ENCODE measurements at regions not wholly inside any gene's neighbourhood (a gene's known extent, or its start where the extent isn't known, plus 50 kb on each side); places are given as distances from the start of the nearest gene placed in this dataset.

DNA sequence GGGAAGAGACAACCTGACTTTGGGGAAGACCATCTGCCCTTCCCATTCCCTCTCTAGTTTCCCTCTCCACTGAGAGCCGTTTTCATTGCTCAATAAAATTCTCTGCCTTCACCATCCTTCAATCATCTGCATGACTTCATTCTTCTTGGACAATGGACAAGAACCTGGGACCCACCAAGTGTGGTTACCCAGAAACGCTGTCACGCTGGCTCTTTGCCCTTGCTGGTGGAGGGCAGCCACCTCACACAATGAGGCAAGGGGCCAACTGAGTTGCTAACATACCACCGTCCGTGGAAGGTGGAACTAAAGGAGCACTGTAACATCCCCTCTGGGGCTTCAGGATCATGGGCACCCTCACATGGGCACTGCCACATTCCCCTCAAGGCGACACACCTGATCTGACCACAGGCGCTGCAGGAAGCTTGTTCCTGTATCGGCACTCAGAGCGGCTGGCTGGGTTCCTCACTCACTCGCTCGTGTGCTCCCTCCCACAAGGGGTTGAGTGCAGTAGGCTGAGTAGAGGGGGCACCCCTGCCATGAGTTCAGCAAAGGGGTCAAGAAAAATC lies 652.4 kb downstream of the PLPP3 start (continued):
- TF ChIP-seq, protein P1, sequence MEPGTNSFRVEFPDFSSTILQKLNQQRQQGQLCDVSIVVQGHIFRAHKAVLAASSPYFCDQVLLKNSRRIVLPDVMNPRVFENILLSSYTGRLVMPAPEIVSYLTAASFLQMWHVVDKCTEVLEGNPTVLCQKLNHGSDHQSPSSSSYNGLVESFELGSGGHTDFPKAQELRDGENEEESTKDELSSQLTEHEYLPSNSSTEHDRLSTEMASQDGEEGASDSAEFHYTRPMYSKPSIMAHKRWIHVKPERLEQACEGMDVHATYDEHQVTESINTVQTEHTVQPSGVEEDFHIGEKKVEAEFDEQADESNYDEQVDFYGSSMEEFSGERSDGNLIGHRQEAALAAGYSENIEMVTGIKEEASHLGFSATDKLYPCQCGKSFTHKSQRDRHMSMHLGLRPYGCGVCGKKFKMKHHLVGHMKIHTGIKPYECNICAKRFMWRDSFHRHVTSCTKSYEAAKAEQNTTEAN (CRISPR knock-in tag; IDR thresholded peaks at IDR 0.05): no peak
- no peak for TF ChIP-seq JAZF1 (CRISPR knock-in tag; IDR thresholded peaks at IDR 0.05)
- no peak for TF ChIP-seq GABPB1 (CRISPR knock-in tag; IDR thresholded peaks at IDR 0.05)
- TF ChIP-seq MXD4 (CRISPR knock-in tag; IDR thresholded peaks at IDR 0.05; ENCODE audit: borderline replicate concordance): no peak
- TF ChIP-seq, protein P2, sequence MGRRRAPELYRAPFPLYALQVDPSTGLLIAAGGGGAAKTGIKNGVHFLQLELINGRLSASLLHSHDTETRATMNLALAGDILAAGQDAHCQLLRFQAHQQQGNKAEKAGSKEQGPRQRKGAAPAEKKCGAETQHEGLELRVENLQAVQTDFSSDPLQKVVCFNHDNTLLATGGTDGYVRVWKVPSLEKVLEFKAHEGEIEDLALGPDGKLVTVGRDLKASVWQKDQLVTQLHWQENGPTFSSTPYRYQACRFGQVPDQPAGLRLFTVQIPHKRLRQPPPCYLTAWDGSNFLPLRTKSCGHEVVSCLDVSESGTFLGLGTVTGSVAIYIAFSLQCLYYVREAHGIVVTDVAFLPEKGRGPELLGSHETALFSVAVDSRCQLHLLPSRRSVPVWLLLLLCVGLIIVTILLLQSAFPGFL (CRISPR knock-in tag; IDR thresholded peaks at IDR 0.05; ENCODE audit: borderline replicate concordance): no peak
- no peak for TF ChIP-seq FOXK1 (CRISPR knock-in tag; IDR thresholded peaks at IDR 0.05)
- TF ChIP-seq CBFB (CRISPR knock-in tag; IDR thresholded peaks at IDR 0.05; ENCODE audit: low read depth): no peak
- TF ChIP-seq, protein P3, sequence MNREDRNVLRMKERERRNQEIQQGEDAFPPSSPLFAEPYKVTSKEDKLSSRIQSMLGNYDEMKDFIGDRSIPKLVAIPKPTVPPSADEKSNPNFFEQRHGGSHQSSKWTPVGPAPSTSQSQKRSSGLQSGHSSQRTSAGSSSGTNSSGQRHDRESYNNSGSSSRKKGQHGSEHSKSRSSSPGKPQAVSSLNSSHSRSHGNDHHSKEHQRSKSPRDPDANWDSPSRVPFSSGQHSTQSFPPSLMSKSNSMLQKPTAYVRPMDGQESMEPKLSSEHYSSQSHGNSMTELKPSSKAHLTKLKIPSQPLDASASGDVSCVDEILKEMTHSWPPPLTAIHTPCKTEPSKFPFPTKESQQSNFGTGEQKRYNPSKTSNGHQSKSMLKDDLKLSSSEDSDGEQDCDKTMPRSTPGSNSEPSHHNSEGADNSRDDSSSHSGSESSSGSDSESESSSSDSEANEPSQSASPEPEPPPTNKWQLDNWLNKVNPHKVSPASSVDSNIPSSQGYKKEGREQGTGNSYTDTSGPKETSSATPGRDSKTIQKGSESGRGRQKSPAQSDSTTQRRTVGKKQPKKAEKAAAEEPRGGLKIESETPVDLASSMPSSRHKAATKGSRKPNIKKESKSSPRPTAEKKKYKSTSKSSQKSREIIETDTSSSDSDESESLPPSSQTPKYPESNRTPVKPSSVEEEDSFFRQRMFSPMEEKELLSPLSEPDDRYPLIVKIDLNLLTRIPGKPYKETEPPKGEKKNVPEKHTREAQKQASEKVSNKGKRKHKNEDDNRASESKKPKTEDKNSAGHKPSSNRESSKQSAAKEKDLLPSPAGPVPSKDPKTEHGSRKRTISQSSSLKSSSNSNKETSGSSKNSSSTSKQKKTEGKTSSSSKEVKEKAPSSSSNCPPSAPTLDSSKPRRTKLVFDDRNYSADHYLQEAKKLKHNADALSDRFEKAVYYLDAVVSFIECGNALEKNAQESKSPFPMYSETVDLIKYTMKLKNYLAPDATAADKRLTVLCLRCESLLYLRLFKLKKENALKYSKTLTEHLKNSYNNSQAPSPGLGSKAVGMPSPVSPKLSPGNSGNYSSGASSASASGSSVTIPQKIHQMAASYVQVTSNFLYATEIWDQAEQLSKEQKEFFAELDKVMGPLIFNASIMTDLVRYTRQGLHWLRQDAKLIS (CRISPR knock-in tag; IDR thresholded peaks at IDR 0.05; ENCODE audit: borderline replicate concordance): no peak

DNA sequence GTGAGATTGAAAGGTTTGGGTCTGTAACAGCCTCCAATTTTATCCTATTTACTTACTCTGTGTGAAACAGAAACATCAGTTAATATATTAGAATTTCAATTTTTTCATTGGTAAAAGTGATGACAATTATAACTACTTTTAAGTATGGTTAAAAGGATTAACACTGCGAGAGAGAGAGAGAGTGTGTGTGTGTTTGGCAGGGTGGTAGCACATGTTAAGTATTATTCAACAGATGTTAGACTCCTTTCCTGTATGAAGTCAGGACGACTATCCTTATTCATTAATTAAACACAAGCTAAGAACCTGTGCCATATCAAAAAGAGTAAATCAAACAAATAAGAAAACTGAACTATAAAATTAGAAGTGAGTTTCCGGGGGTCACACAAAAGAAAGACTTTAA lies 662.5 kb downstream of the PLPP3 start:
- ChIA-PET POLR2A (no interaction called here), CTCF (no interaction called here)
- Mint-ChIP-seq H3K4me3 (no peak overlapping the region), H3K4me1 (no peaks in the 10 kb centered on the region), H3K27ac (no peak overlapping the region), H3K9me3 (peaks cover 11% of the 10 kb centered on the region), H3K27me3 (ENCODE audit: low read depth) (no peaks in the 10 kb centered on the region), H3K36me3 (peaks cover 2% of the 10 kb centered on the region)
- DNase-seq (ENCODE audit: low spot score): no peak
- TF ChIP-seq, protein P4, sequence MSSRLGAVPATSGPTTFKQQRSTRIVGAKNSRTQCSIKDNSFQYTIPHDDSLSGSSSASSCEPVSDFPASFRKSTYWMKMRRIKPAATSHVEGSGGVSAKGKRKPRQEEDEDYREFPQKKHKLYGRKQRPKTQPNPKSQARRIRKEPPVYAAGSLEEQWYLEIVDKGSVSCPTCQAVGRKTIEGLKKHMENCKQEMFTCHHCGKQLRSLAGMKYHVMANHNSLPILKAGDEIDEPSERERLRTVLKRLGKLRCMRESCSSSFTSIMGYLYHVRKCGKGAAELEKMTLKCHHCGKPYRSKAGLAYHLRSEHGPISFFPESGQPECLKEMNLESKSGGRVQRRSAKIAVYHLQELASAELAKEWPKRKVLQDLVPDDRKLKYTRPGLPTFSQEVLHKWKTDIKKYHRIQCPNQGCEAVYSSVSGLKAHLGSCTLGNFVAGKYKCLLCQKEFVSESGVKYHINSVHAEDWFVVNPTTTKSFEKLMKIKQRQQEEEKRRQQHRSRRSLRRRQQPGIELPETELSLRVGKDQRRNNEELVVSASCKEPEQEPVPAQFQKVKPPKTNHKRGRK (CRISPR knock-in tag; IDR thresholded peaks at IDR 0.05; ENCODE audit: borderline replicate concordance): no peak
- TF ChIP-seq OVOL2 (CRISPR knock-in tag; IDR thresholded peaks at IDR 0.05; ENCODE audit: borderline replicate concordance) (no peak), IRF2 (CRISPR knock-in tag; IDR thresholded peaks at IDR 0.05; ENCODE audit: borderline replicate concordance, low read depth) (no peak), ZNF121 (CRISPR knock-in tag; IDR thresholded peaks at IDR 0.05) (no peak), GTF2I (CRISPR knock-in tag; conservative IDR thresholded peaks at IDR 0.05) (no peak), TCF7 (CRISPR knock-in tag; IDR thresholded peaks at IDR 0.05; ENCODE audit: low read depth) (no peak), NR1H2 (CRISPR knock-in tag; IDR thresholded peaks at IDR 0.05) (no peak), GABPB1 (CRISPR knock-in tag; IDR thresholded peaks at IDR 0.05) (no peak), RELA (CRISPR knock-in tag; IDR thresholded peaks at IDR 0.05; ENCODE audit: borderline replicate concordance) (no peak), MXD4 (CRISPR knock-in tag; IDR thresholded peaks at IDR 0.05; ENCODE audit: borderline replicate concordance) (no peak)
- TF ChIP-seq, protein P5, sequence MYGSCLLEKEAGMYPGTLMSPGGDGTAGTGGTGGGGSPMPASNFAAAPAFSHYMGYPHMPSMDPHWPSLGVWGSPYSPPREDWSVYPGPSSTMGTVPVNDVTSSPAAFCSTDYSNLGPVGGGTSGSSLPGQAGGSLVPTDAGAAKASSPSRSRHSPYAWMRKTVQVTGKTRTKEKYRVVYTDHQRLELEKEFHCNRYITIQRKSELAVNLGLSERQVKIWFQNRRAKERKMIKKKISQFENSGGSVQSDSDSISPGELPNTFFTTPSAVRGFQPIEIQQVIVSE (CRISPR knock-in tag; IDR thresholded peaks at IDR 0.05; ENCODE audit: borderline replicate concordance): no peak
- TF ChIP-seq, protein P6, sequence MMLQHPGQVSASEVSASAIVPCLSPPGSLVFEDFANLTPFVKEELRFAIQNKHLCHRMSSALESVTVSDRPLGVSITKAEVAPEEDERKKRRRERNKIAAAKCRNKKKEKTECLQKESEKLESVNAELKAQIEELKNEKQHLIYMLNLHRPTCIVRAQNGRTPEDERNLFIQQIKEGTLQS (CRISPR knock-in tag; conservative IDR thresholded peaks at IDR 0.05): no peak
- TF ChIP-seq, protein P1 (CRISPR knock-in tag; IDR thresholded peaks at IDR 0.05): no peak
- TF ChIP-seq, protein P7, sequence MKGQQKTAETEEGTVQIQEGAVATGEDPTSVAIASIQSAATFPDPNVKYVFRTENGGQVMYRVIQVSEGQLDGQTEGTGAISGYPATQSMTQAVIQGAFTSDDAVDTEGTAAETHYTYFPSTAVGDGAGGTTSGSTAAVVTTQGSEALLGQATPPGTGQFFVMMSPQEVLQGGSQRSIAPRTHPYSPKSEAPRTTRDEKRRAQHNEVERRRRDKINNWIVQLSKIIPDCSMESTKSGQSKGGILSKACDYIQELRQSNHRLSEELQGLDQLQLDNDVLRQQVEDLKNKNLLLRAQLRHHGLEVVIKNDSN (CRISPR knock-in tag; IDR thresholded peaks at IDR 0.05): no peak
- TF ChIP-seq, protein P8, sequence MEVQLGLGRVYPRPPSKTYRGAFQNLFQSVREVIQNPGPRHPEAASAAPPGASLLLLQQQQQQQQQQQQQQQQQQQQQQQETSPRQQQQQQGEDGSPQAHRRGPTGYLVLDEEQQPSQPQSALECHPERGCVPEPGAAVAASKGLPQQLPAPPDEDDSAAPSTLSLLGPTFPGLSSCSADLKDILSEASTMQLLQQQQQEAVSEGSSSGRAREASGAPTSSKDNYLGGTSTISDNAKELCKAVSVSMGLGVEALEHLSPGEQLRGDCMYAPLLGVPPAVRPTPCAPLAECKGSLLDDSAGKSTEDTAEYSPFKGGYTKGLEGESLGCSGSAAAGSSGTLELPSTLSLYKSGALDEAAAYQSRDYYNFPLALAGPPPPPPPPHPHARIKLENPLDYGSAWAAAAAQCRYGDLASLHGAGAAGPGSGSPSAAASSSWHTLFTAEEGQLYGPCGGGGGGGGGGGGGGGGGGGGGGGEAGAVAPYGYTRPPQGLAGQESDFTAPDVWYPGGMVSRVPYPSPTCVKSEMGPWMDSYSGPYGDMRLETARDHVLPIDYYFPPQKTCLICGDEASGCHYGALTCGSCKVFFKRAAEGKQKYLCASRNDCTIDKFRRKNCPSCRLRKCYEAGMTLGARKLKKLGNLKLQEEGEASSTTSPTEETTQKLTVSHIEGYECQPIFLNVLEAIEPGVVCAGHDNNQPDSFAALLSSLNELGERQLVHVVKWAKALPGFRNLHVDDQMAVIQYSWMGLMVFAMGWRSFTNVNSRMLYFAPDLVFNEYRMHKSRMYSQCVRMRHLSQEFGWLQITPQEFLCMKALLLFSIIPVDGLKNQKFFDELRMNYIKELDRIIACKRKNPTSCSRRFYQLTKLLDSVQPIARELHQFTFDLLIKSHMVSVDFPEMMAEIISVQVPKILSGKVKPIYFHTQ (CRISPR knock-in tag; IDR thresholded peaks at IDR 0.05): no peak
- ATAC-seq: no peak
